ENCODE measurements at regions not wholly inside any gene's neighbourhood (a gene's known extent, or its start where the extent isn't known, plus 50 kb on each side); places are given as distances from the start of the nearest gene placed in this dataset.
"Not testable (repeated sequence)": the region's sequence is repeated elsewhere in the genome, so short reads cannot be mapped to it uniquely, and the experiment has no call there.

DNA sequence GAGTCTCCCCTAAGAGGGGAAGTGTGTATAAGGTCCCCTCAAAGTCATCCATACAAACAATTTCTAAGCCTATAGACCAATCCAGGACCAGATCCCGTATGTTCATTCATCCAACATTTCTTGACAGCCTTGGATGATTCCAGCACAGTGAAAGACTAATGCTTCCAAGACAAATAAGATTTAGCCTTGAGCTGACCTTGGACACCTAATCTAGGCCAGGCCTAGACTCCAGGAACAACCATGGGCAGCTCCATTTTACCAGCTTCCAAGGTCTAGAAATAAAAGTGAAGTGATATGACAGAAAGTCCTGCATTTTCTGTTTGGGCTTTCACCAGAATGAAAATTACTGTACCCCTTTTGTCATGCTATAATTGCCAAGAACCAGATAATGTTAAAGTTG lies 67.9 kb upstream of the BCL6 start:
- DNase-seq (ENCODE audit: low read depth, low spot score): no peak
- in situ Hi-C loops (cut with HindIII; ENCODE audit: low pct_unique_long_range_greater_than_20kb, low sequenced_read_pairs): no loop called here

- in situ Hi-C loops (cut with HindIII; ENCODE audit: low pct_unique_long_range_greater_than_20kb, low sequenced_read_pairs); DNase-seq (ENCODE audit: low read depth, low spot score): not testable (repeated sequence)
These were observed 72.5 kb upstream of the BCL6 start for GRCh38 chr3:187817766-187818165.

- in situ Hi-C loops (cut with HindIII; ENCODE audit: low pct_unique_long_range_greater_than_20kb, low sequenced_read_pairs): no loop called here
These were observed 76.5 kb upstream of the BCL6 start for GRCh38 chr3:187821616-187822317.

GRCh38 chr3:187822402-187822801 lies 77.1 kb upstream of the BCL6 start:
- no peak for DNase-seq (ENCODE audit: low read depth, low spot score)
- in situ Hi-C loops (cut with HindIII; ENCODE audit: low pct_unique_long_range_greater_than_20kb, low sequenced_read_pairs): no loop called here

More at GRCh38 chr3:187821616-187822317, 76.5 kb upstream of the BCL6 start:
- DNase-seq (ENCODE audit: low read depth, low spot score): no peak

GRCh38 chr3:187823746-187824145 lies 78.5 kb upstream of the BCL6 start:
- DNase-seq (ENCODE audit: low read depth, low spot score): no peak
- in situ Hi-C loops (cut with HindIII; ENCODE audit: low pct_unique_long_range_greater_than_20kb, low sequenced_read_pairs): no loop called here

GRCh38 chr3:187827723-187828122 lies 82.5 kb upstream of the BCL6 start:
- in situ Hi-C loops (cut with HindIII; ENCODE audit: low pct_unique_long_range_greater_than_20kb, low sequenced_read_pairs): no loop called here

DNA sequence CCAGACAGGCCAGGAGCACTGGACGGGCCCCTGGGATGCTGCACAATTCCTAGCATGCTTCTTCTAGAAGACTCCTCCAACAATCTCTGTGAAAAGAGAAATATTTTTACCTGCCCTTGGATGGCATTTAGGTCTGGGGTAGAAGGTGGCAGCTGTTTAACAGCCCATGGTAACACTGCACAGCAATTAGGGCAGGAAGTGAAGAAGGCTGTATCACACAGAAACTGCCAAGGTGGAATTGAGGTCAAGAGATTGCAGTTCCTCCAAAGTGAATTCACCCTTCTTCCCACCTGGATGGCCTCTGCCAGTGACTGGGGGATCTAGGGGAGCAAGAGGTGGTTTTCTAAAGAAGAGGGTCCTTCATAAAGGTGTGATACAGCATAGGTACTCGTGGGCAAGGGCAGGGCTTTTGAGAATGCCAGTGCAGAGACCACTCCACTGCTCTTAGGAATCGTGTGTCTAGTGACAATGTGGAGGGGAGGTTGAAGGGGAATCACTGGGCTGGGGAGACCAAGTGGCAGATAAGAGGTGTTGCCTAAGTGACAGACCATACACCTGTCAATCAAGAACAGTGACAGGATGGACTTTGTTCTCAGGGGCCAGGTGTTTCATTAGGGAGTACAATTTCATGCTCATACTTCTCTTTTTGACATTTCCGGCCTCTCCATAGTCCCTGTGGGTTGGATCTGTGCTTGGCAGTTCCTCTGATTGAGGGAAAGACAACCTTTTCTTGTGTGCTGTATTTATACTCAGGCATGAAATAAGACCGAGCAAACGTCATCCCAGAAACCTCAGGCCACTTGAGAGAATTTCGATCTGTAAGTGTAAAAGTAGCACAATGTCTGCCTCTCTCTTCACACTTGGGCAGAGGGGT lies 83.5 kb upstream of the BCL6 start:
- in situ Hi-C loops (cut with HindIII; ENCODE audit: low pct_unique_long_range_greater_than_20kb, low sequenced_read_pairs): no loop called here
- peak; percentile 46 for DNase-seq (ENCODE audit: low read depth, low spot score)

More at GRCh38 chr3:187827723-187828122, 82.5 kb upstream of the BCL6 start:
- no peak for DNase-seq (ENCODE audit: low read depth, low spot score)

- in situ Hi-C loops (cut with HindIII; ENCODE audit: low pct_unique_long_range_greater_than_20kb, low sequenced_read_pairs): no loop called here
- no peak for DNase-seq (ENCODE audit: low read depth, low spot score)
These were observed 84.9 kb upstream of the BCL6 start for GRCh38 chr3:187830181-187830580.

DNA sequence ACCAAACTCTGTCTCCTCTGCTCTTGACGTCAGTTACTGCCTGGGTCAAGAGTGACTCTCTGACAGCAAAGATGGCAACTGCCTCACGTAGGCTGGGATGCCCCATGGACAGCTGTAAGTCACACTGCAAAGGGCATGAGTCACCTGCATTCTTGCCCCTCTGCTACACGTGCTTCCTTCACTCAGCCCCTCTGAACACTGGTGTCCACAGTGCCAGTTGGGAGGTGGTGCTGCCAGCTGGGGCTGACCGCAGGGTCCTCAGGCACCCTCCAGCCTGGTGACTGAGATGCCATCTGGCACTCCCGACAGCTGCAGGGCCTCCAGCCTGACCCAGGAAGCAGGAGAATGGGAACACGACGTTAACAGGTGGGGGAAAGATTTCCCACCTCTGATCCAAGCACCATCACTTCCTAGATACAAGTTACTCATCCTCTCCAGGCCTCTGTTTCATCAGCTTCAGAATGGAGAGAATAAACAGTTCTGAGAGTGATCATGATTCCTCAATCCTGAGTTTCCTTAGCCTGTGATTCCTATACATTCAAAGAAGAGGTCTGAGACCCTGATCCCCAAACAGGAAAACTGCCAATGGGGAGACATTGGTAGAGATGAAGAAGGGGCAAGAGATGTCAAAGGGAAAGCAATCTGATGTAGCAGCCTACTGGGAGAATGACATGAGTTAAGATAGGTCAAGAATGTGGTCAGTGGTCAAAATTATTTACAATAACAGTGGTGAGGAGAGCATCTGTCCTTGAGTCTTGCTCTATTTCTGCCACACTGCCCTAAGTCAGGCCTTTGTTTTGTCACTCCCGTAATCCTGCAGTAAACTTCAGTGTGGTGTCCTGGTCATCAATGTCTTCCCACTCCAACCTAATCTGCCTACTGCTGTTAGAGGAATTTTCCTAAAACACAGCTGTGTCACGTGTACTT lies 86.1 kb upstream of the BCL6 start:
- no peak for DNase-seq (ENCODE audit: low read depth, low spot score)
- in situ Hi-C loops (cut with HindIII; ENCODE audit: low pct_unique_long_range_greater_than_20kb, low sequenced_read_pairs): no loop called here

DNA sequence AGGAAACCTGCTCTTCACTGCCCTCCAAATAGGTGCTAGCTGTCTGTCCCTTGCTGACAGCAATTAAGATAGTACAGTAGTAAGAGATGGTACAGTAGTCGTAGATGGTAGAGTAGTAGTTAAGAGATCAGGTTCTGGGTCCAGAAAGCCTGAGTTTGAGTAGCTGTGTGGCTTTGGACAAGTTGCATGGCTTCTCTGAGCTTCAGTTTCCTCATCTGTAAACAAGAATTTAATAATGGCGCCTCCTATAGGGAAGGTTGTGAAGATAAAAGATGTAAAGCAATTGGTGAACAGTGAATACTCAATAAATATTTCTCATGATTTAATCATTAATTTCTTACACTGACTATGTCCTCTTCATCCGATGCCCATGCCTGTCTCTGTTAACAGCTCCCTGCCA lies 86.9 kb upstream of the BCL6 start:
- no peak for DNase-seq (ENCODE audit: low read depth, low spot score)
- in situ Hi-C loops (cut with HindIII; ENCODE audit: low pct_unique_long_range_greater_than_20kb, low sequenced_read_pairs): no loop called here

DNA sequence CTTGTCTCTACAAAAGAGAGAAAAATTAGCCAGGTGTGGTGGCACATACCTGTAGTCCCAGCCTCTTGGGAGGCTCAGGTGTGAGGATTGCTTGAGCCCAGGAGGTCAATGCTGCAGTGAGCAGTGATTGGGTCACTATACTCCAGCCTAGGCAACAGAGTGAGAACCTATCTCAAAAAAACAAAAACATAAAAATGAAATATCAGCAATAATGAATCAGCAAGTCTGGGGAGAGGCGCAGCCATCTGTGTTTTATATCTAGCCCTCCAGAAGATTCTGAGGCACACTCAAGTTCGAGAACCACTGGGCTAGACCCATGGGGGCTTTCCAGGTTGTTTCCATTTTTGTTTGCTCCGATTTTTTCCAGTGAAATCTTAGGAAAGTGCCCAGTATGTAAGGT lies 88.1 kb upstream of the BCL6 start:
- in situ Hi-C loops (cut with HindIII; ENCODE audit: low pct_unique_long_range_greater_than_20kb, low sequenced_read_pairs): no loop called here
- no peak for DNase-seq (ENCODE audit: low read depth, low spot score)

GRCh38 chr3:187833799-187834578 lies 88.7 kb upstream of the BCL6 start:
- in situ Hi-C loops (cut with HindIII; ENCODE audit: low pct_unique_long_range_greater_than_20kb, low sequenced_read_pairs): no loop called here
- no peak for DNase-seq (ENCODE audit: low read depth, low spot score)

- in situ Hi-C loops (cut with HindIII; ENCODE audit: low pct_unique_long_range_greater_than_20kb, low sequenced_read_pairs): no loop called here
- DNase-seq (ENCODE audit: low read depth, low spot score): no peak
These were observed 91.8 kb upstream of the BCL6 start for GRCh38 chr3:187836823-187837770.

DNA sequence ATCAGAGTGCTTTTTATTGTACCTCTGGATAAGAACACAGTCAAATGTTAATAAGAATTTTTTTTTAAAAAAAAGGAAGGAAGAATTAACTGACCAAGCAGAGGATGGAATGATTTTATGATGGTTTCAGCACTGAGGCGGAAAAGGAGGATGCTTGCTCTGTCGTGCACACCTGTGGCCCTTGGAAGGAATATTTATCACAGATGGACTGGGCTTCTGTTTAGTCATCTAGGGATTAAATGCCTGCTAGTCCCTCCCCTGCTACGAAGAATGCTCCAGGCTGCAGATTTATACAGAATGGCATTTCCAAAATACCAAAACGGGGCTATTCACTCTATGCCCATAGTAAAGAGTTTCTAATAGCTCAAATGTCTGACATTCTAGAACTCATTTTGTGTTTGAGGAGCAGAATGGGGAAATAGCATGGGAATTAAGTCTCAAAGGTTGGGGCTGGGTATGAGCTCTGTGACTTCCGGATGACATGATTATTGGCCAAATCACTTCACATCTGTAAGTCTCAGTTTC lies 92.8 kb upstream of the BCL6 start:
- no peak for DNase-seq (ENCODE audit: low read depth, low spot score)
- in situ Hi-C loops (cut with HindIII; ENCODE audit: low pct_unique_long_range_greater_than_20kb, low sequenced_read_pairs): no loop called here

DNA sequence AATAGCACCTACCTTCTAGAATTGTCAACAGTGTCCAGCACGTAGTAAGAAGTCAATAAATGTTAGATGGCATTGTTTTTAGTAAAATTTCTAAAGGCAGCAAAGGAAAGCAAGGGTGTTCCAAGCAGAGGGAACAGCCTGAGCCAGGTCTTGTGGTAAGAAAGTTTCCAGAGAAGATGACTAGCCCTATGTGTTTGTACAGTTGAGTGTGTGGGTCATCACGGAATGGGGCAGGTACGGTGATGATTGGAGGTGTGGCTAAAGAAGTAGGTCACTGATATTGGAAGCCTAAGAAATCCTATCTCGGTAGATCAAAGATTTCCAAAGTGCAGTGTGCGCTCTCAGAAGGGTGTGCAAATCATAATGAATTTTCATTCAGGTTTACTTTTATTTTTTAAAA lies 94.2 kb upstream of the BCL6 start:
- in situ Hi-C loops (cut with HindIII; ENCODE audit: low pct_unique_long_range_greater_than_20kb, low sequenced_read_pairs): no loop called here
- no peak for DNase-seq (ENCODE audit: low read depth, low spot score)

DNA sequence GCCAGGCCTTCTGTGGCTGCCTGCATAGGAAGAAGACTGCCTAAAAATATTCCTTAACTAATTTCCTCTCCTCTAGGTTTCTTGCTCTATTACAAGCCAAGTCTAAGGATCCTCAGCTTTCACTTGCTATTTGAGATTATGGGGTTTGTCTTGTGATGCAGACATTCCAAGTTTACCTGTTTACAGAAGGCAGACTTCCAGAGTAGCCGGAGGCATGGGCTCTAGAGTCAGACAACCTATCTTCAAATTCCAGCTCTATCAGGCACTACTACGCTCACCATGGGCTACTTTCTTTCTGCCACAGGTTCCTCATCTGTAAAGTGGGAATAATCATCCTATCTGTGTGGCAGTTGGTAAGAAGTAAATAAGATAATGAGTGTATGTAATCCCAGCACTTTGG lies 95.6 kb upstream of the BCL6 start:
- in situ Hi-C loops (cut with HindIII; ENCODE audit: low pct_unique_long_range_greater_than_20kb, low sequenced_read_pairs): no loop called here
- no peak for DNase-seq (ENCODE audit: low read depth, low spot score)

Measured in SK-MEL-5 (cell line).